Activated CD4-positive, CD25-positive, alpha-beta regulatory T cell treated with anti-CD3 and anti-CD28 coated beads, Interleukin-2, amount 50 U/mL, for 72 hours (primary cell): ENCODE measurements at regions not wholly inside any gene's neighbourhood (a gene's known extent, or its start where the extent isn't known, plus 50 kb on each side); places are given as distances from the start of the nearest gene placed in this dataset.

Source experiments
- DNase-seq: peaks from one replicate; pipeline ENCODE4 v3.0.0; 2021

GRCh38 chr3:175916191-175916934, 1057.2 kb downstream of the NAALADL2 start:
- DNase-seq: no peak

GRCh38 chr3:175914785-175915184, 1055.7 kb downstream of the NAALADL2 start:
- DNase-seq: no peak

- DNase-seq: no peak
Measured at GRCh38 chr3:175913286-175913685, 1054.2 kb downstream of the NAALADL2 start.

- no peak for DNase-seq
Measured at GRCh38 chr3:175911937-175912336, 1052.8 kb downstream of the NAALADL2 start.

- no peak for DNase-seq
Measured at GRCh38 chr3:175902226-175902625, 1043.1 kb downstream of the NAALADL2 start.

- no peak for DNase-seq
Measured at GRCh38 chr3:175898194-175898593, 1039.1 kb downstream of the NAALADL2 start.

- DNase-seq: no peak
Measured at GRCh38 chr3:175896655-175897054, 1037.5 kb downstream of the NAALADL2 start.

GRCh38 chr3:175895731-175896130, 1036.6 kb downstream of the NAALADL2 start:
- no peak for DNase-seq

- no peak for DNase-seq
Measured at GRCh38 chr3:175893566-175893965, 1034.4 kb downstream of the NAALADL2 start.

GRCh38 chr3:175890066-175890465, 1030.9 kb downstream of the NAALADL2 start:
- no peak for DNase-seq

GRCh38 chr3:175885231-175885766, 1026.2 kb downstream of the NAALADL2 start:
- DNase-seq: no peak

GRCh38 chr3:175879417-175879816, 1020.3 kb downstream of the NAALADL2 start:
- no peak for DNase-seq

GRCh38 chr3:175869404-175869803, 1010.3 kb downstream of the NAALADL2 start:
- no peak for DNase-seq

GRCh38 chr3:175868626-175869025, 1009.5 kb downstream of the NAALADL2 start:
- DNase-seq: no peak

GRCh38 chr3:175865724-175866123, 1006.6 kb downstream of the NAALADL2 start:
- DNase-seq: no peak

GRCh38 chr3:175861916-175862315, 1002.8 kb downstream of the NAALADL2 start:
- DNase-seq: no peak
